GM18873 (cell line): ENCODE measurements at regions not wholly inside any gene's neighbourhood (a gene's known extent, or its start where the extent isn't known, plus 50 kb on each side); places are given as distances from the start of the nearest gene placed in this dataset.
"Not testable (repeated sequence)": the region's sequence is repeated elsewhere in the genome, so short reads cannot be mapped to it uniquely, and the experiment has no call there.

ENCODE experiments used
- ATAC-seq: cut with Tn5 transposase; IDR thresholded peaks from one replicate; pipeline ENCODE4 v1.9.1; 2021; ENCODE audit warnings: mild to moderate bottlenecking, moderate library complexity, moderate number of reproducible peaks; ENCODE audit not compliant: unreplicated experiment, low FRiP score

DNA sequence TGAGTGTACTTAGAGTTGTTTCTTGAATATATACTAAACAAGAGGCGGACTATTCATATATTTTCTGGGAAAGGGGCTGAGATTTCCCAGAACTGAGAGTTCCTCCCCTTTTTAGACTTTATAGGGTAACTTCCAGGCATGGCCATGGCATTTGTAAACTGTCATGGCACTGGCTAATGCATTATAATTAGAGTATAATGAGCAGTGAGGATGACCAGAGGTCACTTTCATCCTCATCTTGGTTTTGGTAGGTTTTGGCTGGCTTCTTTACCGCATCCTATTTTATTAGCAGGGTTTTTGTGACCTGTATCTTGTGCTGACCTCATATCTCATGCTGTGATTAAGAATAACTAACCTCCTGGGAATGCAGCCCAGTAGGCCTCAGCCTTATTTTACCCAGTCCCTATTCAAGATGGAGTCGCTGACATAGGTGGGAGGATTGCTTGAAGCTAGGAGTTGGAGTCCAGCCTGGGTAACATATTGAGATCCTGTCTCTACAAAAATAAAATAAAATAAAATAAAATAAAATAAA is 91.4 kb downstream of the MOBP start:
- no peak for ATAC-seq

DNA sequence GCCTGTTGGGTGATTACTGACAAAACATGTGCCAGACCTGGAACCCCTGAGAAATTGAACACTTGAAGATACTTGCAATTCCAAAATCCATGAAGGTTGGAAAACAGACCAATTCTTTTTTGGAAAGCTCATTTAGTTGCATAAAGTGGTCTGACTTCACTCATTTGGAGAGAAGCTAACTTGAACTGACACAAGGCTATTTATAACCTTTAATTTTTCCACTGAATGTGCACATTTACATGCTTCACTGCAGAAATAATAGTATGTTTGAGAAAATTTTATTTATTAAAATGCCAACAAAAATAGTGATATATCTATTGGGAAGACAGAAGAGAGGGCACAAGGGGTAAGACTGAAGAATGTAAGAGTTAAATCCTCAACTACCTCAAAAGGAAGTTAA is 92.1 kb downstream of the MOBP start:
- ATAC-seq: no peak

GRCh38 chr3:39568508-39568907 is 101.0 kb downstream of the MOBP start:
- ATAC-seq: no peak

GRCh38 chr3:39569095-39569494 is 101.6 kb downstream of the MOBP start:
- no peak for ATAC-seq

DNA sequence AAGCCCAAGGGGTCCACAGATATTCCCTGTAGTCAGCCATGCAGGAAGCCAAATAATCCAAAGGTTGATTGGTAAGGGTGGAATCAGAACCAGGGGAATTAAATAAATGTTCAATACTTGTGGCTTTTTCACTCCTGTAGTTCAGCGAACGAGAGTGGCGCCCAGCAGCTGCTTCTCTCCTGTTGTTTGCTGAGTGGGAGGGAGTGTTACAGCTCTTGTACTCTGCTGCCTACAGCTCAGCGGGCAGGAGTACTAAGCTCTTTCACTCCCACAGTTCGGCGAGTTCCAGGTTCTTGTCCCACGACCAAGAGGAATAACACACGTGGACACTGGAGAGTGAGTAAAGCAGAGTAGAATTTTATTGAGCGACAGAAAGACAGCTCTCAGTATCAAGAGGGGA is 105.9 kb downstream of the MOBP start:
- ATAC-seq: no peak

DNA sequence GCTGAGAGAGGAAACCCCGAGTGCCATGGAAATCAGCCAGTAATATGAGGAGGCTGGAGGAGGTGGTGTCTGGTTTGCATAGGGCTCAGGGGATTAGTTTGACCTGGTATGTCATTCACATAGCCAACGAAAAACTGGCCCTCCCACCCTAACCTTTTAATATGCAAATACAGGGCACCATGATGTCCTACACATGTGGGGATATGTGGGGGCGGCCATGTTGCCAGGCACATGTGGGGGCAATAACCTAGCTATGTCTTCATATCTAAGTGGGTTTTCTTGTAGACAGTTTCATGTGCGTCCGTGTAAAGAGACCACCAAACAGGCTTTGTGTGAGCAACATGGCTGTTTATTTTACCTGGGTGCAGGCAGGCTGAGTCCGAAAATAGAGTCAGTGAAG is 110.1 kb downstream of the MOBP start:
- no peak for ATAC-seq

- ATAC-seq: not testable (repeated sequence)
Measured at GRCh38 chr3:39586215-39586614, 118.7 kb downstream of the MOBP start.

DNA sequence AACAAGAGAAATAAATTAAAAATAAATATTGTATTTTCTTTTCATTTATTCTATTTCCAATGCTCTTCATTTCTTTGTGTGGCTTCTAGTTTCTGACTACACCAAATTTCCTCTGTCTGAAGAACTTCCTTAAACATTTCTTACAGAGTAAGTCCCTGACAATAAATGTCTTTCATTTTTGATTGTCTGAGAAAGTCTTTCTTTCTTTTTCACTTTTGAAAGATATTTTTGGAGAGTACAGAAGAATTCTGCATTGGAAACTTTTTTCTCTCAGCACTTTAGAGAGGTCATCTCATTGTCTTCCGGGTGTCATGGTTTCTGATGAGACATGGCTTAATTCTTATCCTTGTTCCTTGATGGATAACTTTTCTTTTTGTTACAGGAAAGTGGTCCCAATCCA is 119.6 kb downstream of the MOBP start:
- ATAC-seq: no peak

DNA sequence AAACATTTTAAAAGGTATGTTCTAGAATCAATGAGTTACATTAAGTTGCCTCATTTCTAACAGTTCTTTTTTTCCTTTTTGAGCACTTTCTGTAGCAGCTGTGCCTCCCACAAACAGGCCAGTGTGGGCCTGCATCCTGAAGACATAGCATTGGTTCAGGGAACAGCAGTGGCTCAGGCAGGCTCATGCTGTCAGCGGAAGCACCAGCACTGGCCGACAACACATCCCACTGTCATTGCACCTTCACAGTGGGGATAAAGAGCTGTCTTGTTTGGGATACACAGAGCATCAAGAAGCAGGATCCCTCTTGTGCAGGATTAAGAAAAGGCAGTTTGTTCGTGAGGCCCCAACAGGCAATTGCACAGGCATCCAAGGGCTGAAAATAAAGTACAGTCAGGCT is 123.3 kb downstream of the MOBP start:
- no peak for ATAC-seq

GRCh38 chr3:39592311-39593050 is 125.0 kb downstream of the MOBP start:
- no peak for ATAC-seq

GRCh38 chr3:39593341-39593740 is 125.9 kb downstream of the MOBP start:
- ATAC-seq: no peak

DNA sequence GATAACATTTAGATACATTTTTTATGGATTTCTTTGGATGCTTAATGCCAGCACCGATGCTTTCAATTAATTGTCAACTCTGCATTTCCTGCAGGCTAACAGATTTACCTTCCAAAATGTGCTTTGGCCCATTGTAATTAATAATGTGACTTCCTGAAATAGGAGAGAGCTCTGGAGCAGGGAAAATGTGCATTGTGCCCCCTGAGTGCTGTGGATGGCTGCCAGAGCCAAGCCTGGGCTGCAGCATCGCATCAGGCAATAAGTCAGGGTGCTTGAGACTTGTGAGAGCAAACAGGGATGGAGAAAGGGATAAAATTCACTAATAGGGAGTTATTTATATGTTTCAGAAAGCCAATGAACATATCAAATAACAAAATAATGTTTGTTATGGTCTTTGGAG is 133.8 kb downstream of the MOBP start:
- ATAC-seq: no peak

- no peak for ATAC-seq
Measured at GRCh38 chr3:39605837-39606236, 138.4 kb downstream of the MOBP start.

DNA sequence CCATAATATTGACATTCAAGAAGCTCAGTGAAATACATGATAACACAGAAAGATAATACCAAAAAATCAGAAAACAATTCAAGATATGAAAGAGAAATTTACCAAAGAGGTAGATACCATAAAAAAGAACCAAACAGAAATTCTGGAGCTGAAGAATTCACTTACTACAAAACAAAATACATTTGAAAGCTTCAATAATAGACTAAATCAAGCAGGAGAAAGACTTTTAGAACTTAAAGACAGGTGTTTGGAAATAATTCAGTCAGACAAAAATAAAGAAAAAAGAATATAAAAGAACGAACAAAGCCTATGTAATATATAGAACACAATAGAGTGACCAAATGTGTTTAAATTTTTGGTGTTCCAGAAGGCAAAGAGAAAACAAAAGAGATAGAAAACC is 158.7 kb downstream of the MOBP start:
- no peak for ATAC-seq

GRCh38 chr3:39631136-39631535 is 163.7 kb downstream of the MOBP start:
- no peak for ATAC-seq

DNA sequence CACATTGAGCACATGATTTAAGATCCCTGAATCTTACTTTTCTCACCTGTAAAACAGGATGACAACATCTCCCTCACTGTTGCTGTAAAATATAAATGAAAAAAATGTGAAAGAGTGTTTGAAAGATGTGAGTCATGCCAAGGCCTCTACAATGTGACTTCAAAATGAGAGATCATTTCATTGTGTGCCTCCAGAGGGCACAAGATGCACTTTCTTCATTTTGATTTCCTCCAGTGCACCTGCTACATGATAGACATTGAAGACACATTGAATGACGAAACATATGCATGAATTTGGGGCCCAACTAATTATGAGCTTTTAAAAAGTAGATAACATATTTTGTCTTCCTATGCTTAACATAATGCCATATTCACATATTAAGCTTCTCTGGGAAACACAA is 170.3 kb downstream of the MOBP start:
- no peak for ATAC-seq

GRCh38 chr3:39638301-39638700 is 170.8 kb downstream of the MOBP start:
- no peak for ATAC-seq

GRCh38 chr3:39639344-39640236 is 169.8 kb upstream of the MYRIP start:
- no peak for ATAC-seq

DNA sequence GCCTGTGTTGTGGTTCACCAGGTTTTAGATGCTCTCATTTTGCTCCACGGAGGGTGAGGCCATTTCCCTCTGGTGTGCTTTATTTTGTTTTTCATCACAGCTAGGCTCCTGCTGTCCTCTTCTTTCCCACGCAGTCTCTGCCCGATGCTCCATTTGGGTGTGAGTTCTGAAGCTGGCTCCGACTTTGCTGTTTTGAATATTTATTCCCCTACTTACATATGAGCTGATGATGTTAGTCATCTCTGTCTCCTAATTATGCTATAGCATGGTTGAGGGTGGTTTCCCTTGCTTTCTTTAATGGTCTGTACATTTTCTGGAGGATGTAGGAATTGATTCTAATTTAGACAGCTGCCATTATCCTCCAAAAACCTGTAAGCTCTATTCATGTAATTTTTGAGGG is 168.1 kb upstream of the MYRIP start:
- ATAC-seq: no peak

DNA sequence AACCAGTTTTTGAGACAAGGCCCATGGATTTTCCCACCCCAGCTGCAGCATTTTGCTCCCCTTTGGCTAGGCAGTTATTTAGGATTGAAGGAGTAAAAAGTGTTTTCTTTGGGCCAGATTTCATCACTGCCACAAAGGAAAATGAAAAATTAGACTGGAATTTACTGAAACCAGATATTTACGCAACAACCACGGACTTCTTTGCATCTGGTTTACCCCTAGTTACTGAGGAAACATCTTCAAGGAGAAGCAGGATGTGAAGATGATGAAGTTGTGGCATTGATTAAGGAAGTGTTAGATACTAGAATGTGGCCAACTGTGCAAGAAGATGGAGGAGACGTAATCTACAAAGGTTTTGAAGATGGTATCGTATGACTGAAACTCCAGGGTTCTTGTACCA is 165.2 kb upstream of the MYRIP start:
- ATAC-seq: no peak

- not testable (repeated sequence) for ATAC-seq
Measured at GRCh38 chr3:39651256-39651655, 158.2 kb upstream of the MYRIP start.
